Ishikawa (cell line): ENCODE measurements at regions not wholly inside any gene's neighbourhood (a gene's known extent, or its start where the extent isn't known, plus 50 kb on each side); places are given as distances from the start of the nearest gene placed in this dataset.

Experiments used
- CEBPB ChIP-seq: IDR thresholded peaks from 2 replicates; pipeline ENCODE4 v1.6.1; 2012
- CREB1 ChIP-seq: IDR thresholded peaks from 2 replicates; pipeline ENCODE4 v1.6.1; 2012; ENCODE audit warnings: low read depth
- EGR1 ChIP-seq: IDR thresholded peaks from 2 replicates; pipeline ENCODE4 v1.6.1; 2012
- EP300 ChIP-seq: IDR thresholded peaks from 2 replicates; pipeline ENCODE4 v1.6.1; 2012; ENCODE audit warnings: borderline replicate concordance
- FOXM1 ChIP-seq: IDR thresholded peaks from 2 replicates; pipeline ENCODE4 v1.6.1; 2012; ENCODE audit warnings: low read depth, borderline replicate concordance
- NFIC ChIP-seq: IDR thresholded peaks from 2 replicates; pipeline ENCODE4 v1.6.1; 2012
- RAD21 ChIP-seq: IDR thresholded peaks from 2 replicates; pipeline ENCODE4 v1.6.1; 2012; ENCODE audit warnings: low read depth
- TAF1 ChIP-seq: IDR thresholded peaks from 2 replicates; pipeline ENCODE4 v1.6.1; 2012; ENCODE audit warnings: low read depth, mild to moderate bottlenecking
- TCF12 ChIP-seq: IDR thresholded peaks from 2 replicates; pipeline ENCODE4 v1.6.1; 2012; ENCODE audit warnings: low read depth
- TEAD4 ChIP-seq: IDR thresholded peaks from 2 replicates; pipeline ENCODE4 v1.6.1; 2012
- YY1 ChIP-seq: IDR thresholded peaks from 2 replicates; pipeline ENCODE4 v1.6.1; 2012; ENCODE audit warnings: low read depth
- ZBTB7A ChIP-seq: IDR thresholded peaks from 2 replicates; pipeline ENCODE4 v1.6.1; 2012; ENCODE audit warnings: low read depth
- TF ChIP-seq, protein P1 (sequence below): IDR thresholded peaks from 2 replicates; pipeline ENCODE4 v1.6.1; 2012
- TF ChIP-seq, protein P2 (sequence below): IDR thresholded peaks from 2 replicates; pipeline ENCODE4 v1.6.1; 2012
- TF ChIP-seq, protein P3 (sequence below): IDR thresholded peaks from 2 replicates; pipeline ENCODE4 v1.6.1; 2012; ENCODE audit warnings: low read depth, mild to moderate bottlenecking

DNA sequence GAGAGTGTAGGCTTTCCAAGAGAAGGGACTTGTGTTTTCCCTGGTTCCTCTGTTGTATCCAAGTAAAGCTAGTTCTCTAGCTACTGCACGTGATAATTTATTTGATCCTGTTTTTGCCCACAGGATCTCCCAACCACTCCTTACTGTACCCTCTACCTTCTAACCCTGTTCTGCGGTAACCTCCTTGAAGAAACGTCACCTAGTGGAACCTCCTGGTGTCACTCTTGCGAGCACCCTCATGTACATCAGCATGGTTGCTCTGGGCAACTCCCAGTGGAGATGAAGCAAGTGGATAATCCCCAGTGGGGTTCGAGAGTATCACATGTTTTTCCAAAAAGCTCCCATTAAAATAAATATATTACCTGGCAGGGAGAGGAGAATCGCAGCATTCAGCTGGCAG lies 108.9 kb upstream of the CLMP start:
- TF ChIP-seq CEBPB, result no peak
- no peak for TF ChIP-seq FOXM1
- TF ChIP-seq RAD21, result no peak
- TF ChIP-seq CREB1, result no peak
- no peak for TF ChIP-seq NFIC
- TF ChIP-seq TCF12, result no peak
- TF ChIP-seq, protein P1, sequence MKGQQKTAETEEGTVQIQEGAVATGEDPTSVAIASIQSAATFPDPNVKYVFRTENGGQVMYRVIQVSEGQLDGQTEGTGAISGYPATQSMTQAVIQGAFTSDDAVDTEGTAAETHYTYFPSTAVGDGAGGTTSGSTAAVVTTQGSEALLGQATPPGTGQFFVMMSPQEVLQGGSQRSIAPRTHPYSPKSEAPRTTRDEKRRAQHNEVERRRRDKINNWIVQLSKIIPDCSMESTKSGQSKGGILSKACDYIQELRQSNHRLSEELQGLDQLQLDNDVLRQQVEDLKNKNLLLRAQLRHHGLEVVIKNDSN, result no peak
- no peak for TF ChIP-seq TAF1
- TF ChIP-seq, protein P2, sequence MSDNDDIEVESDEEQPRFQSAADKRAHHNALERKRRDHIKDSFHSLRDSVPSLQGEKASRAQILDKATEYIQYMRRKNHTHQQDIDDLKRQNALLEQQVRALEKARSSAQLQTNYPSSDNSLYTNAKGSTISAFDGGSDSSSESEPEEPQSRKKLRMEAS, result no peak
- TF ChIP-seq, protein P3, sequence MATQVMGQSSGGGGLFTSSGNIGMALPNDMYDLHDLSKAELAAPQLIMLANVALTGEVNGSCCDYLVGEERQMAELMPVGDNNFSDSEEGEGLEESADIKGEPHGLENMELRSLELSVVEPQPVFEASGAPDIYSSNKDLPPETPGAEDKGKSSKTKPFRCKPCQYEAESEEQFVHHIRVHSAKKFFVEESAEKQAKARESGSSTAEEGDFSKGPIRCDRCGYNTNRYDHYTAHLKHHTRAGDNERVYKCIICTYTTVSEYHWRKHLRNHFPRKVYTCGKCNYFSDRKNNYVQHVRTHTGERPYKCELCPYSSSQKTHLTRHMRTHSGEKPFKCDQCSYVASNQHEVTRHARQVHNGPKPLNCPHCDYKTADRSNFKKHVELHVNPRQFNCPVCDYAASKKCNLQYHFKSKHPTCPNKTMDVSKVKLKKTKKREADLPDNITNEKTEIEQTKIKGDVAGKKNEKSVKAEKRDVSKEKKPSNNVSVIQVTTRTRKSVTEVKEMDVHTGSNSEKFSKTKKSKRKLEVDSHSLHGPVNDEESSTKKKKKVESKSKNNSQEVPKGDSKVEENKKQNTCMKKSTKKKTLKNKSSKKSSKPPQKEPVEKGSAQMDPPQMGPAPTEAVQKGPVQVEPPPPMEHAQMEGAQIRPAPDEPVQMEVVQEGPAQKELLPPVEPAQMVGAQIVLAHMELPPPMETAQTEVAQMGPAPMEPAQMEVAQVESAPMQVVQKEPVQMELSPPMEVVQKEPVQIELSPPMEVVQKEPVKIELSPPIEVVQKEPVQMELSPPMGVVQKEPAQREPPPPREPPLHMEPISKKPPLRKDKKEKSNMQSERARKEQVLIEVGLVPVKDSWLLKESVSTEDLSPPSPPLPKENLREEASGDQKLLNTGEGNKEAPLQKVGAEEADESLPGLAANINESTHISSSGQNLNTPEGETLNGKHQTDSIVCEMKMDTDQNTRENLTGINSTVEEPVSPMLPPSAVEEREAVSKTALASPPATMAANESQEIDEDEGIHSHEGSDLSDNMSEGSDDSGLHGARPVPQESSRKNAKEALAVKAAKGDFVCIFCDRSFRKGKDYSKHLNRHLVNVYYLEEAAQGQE, result no peak
- TF ChIP-seq ZBTB7A, result no peak
- no peak for TF ChIP-seq EGR1
- TF ChIP-seq TEAD4, result no peak
- no peak for TF ChIP-seq EP300

DNA sequence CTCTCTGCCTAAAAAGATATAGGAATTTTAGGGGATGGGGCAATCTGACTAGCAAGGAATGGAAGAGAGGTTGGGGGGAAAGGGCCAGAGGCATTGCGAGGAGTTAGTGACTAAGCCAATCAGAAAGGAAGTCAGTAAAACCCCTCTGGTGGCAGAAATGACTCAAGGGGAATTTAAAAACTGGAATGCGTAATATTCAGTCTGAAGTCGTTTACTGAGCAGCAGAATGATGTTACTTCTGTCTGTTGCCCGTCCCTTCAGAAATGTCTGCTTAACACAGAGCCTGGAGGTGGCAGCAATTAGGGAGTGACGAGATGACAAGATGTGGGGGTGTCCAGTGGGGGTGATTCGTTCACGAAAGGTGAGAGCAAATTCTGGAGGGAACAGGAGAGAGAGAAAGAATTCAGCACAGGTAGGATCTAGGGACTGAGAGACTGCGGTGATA lies 107.7 kb upstream of the CLMP start:
- TF ChIP-seq YY1, result no peak
- TF ChIP-seq FOXM1, result no peak
- no peak for TF ChIP-seq TCF12

DNA sequence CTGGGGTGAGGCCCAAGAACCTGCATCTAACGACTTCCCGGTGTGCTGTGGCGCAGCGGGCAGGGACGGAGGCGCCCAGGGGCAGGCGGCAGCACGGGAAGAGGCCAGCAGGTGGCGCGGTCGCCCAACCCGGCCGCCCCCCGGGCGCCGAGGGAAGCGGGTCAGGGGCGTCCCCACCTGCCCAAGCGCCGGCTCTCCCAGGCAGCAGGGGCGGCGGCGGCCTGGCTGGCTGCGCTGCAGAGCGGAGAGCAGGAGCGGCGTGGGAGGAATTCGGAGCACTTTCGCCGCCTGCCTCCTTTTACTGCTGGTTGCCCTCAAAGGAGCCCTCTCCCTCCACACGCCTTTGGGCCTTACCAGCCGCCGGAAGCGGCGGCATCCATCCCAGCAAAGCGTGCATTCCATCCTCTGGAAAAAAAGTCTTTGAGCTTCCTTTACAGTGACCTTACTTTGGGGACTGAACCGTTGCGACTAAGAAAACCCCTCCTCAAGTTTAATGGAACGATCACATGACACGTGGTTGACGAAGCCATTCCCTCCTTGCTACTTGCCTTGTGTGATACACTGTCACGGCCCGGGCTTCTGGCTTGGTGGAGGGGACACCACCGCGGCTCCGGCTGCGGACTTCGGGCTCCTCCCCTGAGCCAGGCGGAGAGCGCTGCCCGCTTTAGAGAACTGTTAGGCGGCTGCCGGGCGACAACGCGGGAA lies 106.8 kb upstream of the CLMP start:
- TF ChIP-seq NFIC (no peak), EP300 (no peak), RAD21 (peak; percentile 42; the same call in 1 of the 2 replicates), ZBTB7A (no peak), TAF1 (no peak)

DNA sequence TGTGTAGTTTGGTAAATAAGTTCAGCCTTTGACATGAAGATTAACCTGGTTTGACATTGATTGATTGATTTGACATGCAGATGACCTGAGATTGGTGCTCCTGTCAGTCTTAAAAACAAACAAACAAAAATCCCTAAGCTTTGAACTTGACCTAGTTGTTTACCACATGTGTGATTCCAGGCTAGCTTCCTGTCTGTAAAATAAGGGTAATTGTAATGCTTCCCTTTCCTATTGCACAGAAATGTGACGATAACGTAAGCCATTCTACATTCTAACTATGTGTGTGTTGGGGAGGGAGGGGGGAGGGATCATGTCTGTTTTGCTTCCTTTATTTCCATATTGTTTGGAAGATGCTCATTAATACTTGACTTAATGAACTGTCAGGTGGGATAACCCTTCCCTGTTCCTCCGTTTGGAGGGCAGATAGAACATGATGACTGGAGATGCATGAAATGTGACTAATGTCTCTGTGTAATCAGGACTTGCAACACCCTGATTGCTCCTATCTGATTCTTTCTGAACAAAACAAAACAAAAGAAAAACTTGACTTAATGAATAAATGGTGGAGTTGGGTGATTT lies 106.1 kb upstream of the CLMP start:
- TF ChIP-seq EGR1 (no peak), RAD21 (no peak), TAF1 (no peak), CREB1 (no peak), YY1 (no peak), EP300 (no peak), TEAD4 (no peak), ZBTB7A (no peak), FOXM1 (no peak), TCF12 (no peak), CEBPB (no peak), NFIC (no peak)
- TF ChIP-seq, protein P3, result no peak
- TF ChIP-seq, protein P1, result no peak
- TF ChIP-seq, protein P2, result no peak

DNA sequence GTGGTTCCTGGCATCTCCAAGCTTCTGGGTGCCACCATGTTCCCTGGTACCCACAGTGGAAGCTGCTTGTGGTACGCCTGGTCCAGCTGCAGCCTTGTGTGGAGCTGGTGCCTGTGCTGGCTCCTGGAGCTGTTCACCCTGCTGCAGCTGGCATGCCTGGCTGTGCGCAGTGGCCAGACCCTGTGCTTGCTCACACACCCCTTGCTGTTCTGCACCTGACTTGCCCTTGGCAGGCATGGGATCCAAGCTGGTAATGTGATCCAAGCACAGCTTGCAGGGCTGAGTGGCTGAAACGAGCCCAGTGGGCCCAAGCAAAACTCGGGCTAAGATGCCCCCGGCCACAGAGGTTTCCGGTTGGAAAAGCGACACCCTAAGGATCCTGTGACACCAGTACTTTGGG lies 104.7 kb upstream of the CLMP start:
- TF ChIP-seq, protein P3, result no peak
- no peak for TF ChIP-seq CREB1
